ENCODE measurements at regions not wholly inside any gene's neighbourhood (a gene's known extent, or its start where the extent isn't known, plus 50 kb on each side); places are given as distances from the start of the nearest gene placed in this dataset.

DNA sequence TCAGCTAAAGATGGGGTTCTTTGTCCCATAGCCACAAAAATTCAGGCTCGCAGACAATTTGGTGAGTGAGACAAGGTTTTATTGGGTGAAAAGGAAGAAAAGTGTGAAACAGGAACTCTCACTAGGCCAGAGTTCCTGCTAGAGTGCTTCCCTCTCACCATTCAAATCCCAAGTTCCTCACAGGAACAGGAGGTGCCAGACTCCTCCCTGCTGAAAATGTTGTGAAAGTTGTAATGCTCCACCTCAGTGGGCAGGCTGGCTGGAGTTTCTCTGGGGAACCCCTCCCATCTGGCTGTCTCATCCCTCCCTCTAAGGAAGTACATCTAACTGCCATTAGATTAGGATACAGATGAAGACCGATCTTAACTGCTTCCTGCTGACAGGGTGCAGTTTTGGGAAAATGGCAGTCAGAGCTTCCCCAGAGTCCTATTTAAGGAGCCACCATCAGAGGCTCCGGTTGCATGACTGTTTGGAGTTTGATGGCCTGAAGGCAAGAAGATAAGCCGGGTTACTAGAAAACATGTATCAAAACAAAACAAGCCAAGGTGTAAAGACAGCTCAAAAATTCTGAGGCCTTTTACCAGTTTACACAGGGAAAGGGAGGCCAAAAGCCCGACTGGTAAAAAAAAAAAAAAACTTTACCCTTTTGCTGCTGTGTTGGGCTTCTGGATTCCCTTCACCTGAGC lies 127.6 kb downstream of the FSCB start:
- H3K4me2 ChIP-seq: no peak overlapping the region
- no peaks in the 10 kb centered on the region for H3F3A ChIP-seq (replicated peaks; ENCODE audit: low read depth)
- no peaks in the 10 kb centered on the region for H3K4me1 ChIP-seq (ENCODE audit: insufficient read depth)
- no peaks in the 10 kb centered on the region for H4K20me1 ChIP-seq (replicated peaks; ENCODE audit: insufficient read depth)
- Mint-ChIP-seq H3K36me3 (ENCODE audit: low read depth) (peaks cover 27% of the 10 kb centered on the region), H3K9me3 (peaks cover 36% of the 10 kb centered on the region), H3K4me1 (no peaks in the 10 kb centered on the region), H3K4me3 (no peak overlapping the region), H3K27me3 (ENCODE audit: insufficient read depth, low read depth, poor library complexity) (no peaks in the 10 kb centered on the region), H3K27ac (no peak overlapping the region)
- peaks cover 14% of the 10 kb centered on the region for H3K36me3 ChIP-seq (ENCODE audit: insufficient read depth)
- no peak for DNase-seq (ENCODE audit: low spot score)
- H3K27me3 ChIP-seq (ENCODE audit: insufficient read depth): no peaks in the 10 kb centered on the region
- TF ChIP-seq, protein P1, sequence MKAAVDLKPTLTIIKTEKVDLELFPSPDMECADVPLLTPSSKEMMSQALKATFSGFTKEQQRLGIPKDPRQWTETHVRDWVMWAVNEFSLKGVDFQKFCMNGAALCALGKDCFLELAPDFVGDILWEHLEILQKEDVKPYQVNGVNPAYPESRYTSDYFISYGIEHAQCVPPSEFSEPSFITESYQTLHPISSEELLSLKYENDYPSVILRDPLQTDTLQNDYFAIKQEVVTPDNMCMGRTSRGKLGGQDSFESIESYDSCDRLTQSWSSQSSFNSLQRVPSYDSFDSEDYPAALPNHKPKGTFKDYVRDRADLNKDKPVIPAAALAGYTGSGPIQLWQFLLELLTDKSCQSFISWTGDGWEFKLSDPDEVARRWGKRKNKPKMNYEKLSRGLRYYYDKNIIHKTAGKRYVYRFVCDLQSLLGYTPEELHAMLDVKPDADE (IDR thresholded peaks at IDR 0.05): no peak
- no peak for TF ChIP-seq ZNF114 (CRISPR knock-in tag; IDR thresholded peaks at IDR 0.05)
- TF ChIP-seq EZH2phosphoT487 (IDR thresholded peaks at IDR 0.05; ENCODE audit: unreplicated experiment): no peak
- no peak for TF ChIP-seq STAT1 (IDR thresholded peaks at IDR 0.05; ENCODE audit: unreplicated experiment)
- TF ChIP-seq NANOG (IDR thresholded peaks at IDR 0.05; ENCODE audit: borderline replicate concordance): no peak
- no peak for TF ChIP-seq EZH2 (IDR thresholded peaks at IDR 0.05; ENCODE audit: low read depth, unreplicated experiment)
- no peak for TF ChIP-seq ZNF331 (CRISPR knock-in tag; IDR thresholded peaks at IDR 0.05; ENCODE audit: low read depth)
- TF ChIP-seq, protein P2, sequence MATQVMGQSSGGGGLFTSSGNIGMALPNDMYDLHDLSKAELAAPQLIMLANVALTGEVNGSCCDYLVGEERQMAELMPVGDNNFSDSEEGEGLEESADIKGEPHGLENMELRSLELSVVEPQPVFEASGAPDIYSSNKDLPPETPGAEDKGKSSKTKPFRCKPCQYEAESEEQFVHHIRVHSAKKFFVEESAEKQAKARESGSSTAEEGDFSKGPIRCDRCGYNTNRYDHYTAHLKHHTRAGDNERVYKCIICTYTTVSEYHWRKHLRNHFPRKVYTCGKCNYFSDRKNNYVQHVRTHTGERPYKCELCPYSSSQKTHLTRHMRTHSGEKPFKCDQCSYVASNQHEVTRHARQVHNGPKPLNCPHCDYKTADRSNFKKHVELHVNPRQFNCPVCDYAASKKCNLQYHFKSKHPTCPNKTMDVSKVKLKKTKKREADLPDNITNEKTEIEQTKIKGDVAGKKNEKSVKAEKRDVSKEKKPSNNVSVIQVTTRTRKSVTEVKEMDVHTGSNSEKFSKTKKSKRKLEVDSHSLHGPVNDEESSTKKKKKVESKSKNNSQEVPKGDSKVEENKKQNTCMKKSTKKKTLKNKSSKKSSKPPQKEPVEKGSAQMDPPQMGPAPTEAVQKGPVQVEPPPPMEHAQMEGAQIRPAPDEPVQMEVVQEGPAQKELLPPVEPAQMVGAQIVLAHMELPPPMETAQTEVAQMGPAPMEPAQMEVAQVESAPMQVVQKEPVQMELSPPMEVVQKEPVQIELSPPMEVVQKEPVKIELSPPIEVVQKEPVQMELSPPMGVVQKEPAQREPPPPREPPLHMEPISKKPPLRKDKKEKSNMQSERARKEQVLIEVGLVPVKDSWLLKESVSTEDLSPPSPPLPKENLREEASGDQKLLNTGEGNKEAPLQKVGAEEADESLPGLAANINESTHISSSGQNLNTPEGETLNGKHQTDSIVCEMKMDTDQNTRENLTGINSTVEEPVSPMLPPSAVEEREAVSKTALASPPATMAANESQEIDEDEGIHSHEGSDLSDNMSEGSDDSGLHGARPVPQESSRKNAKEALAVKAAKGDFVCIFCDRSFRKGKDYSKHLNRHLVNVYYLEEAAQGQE (IDR thresholded peaks at IDR 0.05; ENCODE audit: unreplicated experiment): no peak
- TF ChIP-seq CREB1 (CRISPR knock-in tag; IDR thresholded peaks at IDR 0.05; ENCODE audit: low read depth): no peak
- TF ChIP-seq, protein P3, sequence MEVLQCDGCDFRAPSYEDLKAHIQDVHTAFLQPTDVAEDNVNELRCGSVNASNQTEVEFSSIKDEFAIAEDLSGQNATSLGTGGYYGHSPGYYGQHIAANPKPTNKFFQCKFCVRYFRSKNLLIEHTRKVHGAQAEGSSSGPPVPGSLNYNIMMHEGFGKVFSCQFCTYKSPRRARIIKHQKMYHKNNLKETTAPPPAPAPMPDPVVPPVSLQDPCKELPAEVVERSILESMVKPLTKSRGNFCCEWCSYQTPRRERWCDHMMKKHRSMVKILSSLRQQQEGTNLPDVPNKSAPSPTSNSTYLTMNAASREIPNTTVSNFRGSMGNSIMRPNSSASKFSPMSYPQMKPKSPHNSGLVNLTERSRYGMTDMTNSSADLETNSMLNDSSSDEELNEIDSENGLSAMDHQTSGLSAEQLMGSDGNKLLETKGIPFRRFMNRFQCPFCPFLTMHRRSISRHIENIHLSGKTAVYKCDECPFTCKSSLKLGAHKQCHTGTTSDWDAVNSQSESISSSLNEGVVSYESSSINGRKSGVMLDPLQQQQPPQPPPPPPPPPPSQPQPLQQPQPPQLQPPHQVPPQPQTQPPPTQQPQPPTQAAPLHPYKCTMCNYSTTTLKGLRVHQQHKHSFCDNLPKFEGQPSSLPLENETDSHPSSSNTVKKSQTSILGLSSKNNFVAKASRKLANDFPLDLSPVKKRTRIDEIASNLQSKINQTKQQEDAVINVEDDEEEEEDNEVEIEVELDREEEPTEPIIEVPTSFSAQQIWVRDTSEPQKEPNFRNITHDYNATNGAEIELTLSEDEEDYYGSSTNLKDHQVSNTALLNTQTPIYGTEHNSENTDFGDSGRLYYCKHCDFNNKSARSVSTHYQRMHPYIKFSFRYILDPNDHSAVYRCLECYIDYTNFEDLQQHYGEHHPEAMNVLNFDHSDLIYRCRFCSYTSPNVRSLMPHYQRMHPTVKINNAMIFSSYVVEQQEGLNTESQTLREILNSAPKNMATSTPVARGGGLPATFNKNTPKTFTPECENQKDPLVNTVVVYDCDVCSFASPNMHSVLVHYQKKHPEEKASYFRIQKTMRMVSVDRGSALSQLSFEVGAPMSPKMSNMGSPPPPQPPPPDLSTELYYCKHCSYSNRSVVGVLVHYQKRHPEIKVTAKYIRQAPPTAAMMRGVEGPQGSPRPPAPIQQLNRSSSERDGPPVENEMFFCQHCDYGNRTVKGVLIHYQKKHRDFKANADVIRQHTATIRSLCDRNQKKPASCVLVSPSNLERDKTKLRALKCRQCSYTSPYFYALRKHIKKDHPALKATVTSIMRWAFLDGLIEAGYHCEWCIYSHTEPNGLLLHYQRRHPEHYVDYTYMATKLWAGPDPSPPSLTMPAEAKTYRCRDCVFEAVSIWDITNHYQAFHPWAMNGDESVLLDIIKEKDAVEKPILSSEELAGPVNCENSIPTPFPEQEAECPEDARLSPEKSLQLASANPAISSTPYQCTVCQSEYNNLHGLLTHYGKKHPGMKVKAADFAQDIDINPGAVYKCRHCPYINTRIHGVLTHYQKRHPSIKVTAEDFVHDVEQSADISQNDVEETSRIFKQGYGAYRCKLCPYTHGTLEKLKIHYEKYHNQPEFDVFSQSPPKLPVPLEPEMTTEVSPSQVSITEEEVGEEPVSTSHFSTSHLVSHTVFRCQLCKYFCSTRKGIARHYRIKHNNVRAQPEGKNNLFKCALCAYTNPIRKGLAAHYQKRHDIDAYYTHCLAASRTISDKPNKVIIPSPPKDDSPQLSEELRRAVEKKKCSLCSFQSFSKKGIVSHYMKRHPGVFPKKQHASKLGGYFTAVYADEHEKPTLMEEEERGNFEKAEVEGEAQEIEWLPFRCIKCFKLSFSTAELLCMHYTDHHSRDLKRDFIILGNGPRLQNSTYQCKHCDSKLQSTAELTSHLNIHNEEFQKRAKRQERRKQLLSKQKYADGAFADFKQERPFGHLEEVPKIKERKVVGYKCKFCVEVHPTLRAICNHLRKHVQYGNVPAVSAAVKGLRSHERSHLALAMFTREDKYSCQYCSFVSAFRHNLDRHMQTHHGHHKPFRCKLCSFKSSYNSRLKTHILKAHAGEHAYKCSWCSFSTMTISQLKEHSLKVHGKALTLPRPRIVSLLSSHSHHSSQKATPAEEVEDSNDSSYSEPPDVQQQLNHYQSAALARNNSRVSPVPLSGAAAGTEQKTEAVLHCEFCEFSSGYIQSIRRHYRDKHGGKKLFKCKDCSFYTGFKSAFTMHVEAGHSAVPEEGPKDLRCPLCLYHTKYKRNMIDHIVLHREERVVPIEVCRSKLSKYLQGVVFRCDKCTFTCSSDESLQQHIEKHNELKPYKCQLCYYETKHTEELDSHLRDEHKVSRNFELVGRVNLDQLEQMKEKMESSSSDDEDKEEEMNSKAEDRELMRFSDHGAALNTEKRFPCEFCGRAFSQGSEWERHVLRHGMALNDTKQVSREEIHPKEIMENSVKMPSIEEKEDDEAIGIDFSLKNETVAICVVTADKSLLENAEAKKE (CRISPR knock-in tag; IDR thresholded peaks at IDR 0.05): no peak
- TF ChIP-seq JUNB (IDR thresholded peaks at IDR 0.05; ENCODE audit: unreplicated experiment): no peak
- TF ChIP-seq POLR2AphosphoS5 (IDR thresholded peaks at IDR 0.05; ENCODE audit: low read depth): no peak
- TF ChIP-seq, protein P4, sequence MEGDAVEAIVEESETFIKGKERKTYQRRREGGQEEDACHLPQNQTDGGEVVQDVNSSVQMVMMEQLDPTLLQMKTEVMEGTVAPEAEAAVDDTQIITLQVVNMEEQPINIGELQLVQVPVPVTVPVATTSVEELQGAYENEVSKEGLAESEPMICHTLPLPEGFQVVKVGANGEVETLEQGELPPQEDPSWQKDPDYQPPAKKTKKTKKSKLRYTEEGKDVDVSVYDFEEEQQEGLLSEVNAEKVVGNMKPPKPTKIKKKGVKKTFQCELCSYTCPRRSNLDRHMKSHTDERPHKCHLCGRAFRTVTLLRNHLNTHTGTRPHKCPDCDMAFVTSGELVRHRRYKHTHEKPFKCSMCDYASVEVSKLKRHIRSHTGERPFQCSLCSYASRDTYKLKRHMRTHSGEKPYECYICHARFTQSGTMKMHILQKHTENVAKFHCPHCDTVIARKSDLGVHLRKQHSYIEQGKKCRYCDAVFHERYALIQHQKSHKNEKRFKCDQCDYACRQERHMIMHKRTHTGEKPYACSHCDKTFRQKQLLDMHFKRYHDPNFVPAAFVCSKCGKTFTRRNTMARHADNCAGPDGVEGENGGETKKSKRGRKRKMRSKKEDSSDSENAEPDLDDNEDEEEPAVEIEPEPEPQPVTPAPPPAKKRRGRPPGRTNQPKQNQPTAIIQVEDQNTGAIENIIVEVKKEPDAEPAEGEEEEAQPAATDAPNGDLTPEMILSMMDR (conservative IDR thresholded peaks at IDR 0.05; ENCODE audit: low read depth in 2 of 2): no peak
- H3K9me2 ChIP-seq (ENCODE audit: insufficient read depth): peaks cover 4% of the 10 kb centered on the region; the same call in 1 of the 2 replicates
- no peak for ATAC-seq
- no peaks in the 10 kb centered on the region for H3K79me2 ChIP-seq (replicated peaks; ENCODE audit: insufficient read depth)
- no peak overlapping the region; the same call in 1 of the 2 replicates for H2AFZ ChIP-seq
- H3K4me3 ChIP-seq: no peak overlapping the region
- H3K27ac ChIP-seq (ENCODE audit: low read depth): no peak overlapping the region

All from GM23338 (cell line).